GM18868 (cell line): ENCODE measurements at regions not wholly inside any gene's neighbourhood (a gene's known extent, or its start where the extent isn't known, plus 50 kb on each side); places are given as distances from the start of the nearest gene placed in this dataset.
"Not testable (repeated sequence)": the region's sequence is repeated elsewhere in the genome, so short reads cannot be mapped to it uniquely, and the experiment has no call there.

Source experiments
- ATAC-seq: cut with Tn5 transposase; IDR thresholded peaks from one replicate; pipeline ENCODE4 v1.9.1; 2021; ENCODE audit warnings: mild to moderate bottlenecking, moderate library complexity; ENCODE audit not compliant: unreplicated experiment

DNA sequence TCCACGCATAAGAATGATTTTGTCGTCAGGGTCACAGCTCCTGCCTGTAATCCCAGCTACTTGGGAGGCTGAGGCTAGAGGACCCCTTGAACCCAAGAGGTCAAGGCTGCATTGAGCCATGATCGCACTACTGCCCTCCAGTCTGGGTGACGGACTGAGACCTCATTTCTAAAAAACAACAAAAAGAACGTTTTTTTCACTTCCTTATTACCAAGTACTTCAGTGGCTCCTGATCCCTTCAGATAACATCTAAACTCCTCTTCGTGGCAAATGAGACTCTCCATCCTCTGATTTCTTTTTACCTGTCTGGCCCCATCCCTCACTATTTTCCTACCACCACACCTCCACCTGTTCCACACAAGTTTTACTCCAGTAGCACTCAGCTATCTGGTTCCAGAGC, 105.4 kb upstream of the TLK1 start:
- ATAC-seq, result no peak

DNA sequence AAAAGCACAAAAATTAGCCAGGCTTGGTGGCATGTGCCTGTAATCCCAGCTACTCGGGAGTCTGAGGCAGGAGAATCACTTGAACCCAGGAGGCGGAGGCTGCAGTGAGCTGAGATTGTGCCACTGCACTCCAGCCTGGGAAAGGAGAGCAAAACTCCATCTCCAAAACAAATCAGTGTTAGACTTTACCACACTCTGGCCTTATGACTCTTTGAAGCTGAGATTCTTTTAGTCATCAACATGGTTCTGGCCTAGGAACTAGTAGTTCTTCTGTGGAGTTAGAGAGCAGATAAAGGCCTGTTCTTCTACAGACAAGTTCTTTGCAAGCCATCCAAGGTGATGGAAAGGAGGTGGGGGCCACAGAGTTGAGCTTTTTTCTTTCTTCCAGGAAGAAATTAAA, 100.8 kb upstream of the TLK1 start:
- not testable (repeated sequence) for ATAC-seq

DNA sequence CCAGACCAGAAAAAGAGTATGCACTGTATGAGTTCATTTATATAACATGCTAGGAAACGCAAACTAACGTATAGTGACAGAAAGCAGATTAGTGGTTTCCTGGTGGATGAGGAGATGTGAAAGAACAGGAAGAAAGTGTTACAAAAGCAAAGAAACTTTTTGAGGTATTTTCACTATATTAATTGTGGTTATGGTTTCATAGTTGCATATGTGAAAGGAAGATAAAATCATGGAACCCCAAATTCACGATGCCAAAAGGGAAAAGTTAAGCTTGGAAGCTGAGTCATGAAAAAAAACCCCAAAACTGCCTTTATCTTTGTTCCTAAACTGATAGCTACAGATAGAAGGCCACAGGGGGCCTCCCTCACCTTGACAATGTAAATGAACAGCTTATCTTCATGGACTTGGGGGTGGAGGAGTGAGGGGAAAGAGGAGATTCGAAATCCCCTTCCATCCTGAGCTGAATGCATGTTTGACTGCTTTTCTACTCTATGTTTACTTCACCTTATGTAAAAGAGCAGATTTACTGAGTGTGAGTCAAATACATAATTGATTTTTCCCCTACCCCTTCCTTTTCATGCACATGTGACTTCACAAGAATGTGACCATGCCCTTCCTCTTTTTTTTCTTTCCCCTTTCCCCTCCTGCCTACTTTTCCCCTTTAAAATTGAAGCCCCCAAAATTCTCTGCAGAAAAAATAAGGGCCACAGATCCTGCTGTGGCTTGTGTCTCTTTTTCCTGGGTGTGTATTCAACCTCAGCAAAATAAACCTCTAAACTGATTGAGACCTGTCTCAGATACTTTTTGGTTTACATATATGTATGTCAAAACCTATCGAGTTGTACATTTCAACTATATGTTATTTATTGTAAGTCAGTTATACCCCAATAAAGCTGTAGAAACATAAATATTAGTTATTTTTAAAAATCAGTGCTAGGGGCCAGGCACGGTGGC, 100.1 kb upstream of the TLK1 start:
- peak; percentile 79 for ATAC-seq

DNA sequence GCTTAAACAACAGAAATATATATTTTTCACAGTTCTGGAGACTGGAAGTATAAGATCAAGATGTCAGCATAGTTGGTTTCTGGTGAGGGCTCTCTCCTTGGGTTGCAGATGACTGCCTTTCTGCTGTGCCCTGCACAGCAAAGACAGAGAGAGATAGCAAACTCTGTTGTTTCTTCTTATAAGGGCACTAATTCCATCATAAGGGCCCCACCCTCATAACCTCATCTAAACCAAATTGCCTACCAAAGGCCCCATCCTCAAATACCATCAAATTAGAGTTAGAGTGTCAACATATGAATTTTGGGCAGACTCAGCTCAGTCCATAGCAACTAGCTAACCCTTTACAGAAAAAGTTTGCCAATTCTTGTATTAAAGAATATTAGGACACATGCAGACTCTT, 94.0 kb upstream of the TLK1 start:
- ATAC-seq, result no peak

DNA sequence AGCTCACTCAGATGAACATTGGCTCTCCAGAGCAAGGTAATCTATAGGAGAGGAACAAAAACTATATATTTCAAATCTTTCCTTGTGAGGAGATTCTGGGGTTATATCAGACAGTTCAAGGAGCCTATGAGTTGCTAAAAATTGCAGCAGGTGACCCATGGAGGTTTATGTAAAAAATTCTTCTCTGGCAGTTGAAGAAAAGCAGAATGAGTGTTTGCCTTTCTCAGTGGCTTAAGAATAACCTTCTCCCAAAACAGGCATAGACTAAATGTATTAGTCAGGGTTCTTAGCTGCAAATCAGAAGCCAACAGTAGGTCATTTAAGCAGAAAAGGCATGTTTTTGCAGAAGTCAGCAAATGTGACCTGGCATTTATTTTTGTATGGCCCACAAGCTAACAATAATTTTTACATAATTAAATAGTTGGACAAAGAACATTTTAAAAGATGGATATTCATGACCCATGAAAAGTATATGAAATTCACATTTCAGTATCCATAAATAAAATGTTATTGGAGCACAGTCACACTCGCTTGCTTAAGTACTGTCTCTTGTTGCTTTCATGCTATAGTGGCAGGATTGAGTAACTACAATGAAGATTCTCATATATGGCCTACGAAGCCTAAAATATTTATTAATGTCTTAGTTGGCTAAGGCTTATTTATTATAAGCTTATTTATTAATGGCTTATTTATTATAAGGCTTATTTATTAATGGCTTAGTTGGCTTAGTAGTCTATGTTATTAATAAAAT, 93.4 kb upstream of the TLK1 start:
- no peak for ATAC-seq

DNA sequence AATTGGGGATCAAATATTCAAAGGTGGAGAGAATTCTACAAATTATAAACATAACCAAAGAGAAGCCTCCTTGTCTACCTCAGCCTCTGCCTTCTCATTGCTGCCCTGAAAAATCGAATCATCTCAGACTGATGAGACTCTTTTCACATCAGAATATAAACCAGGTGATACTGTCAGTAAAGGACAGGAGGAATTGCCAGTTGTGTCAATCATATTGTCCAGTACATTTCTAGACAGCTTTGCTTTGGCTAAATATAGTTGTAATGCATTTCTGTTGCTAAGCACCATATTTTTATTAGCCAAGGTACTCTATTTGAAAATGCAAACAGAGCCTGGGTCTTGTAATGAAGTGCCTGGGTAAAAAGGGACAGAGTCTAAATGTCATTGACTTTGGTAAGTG, 92.6 kb upstream of the TLK1 start:
- ATAC-seq, result no peak

DNA sequence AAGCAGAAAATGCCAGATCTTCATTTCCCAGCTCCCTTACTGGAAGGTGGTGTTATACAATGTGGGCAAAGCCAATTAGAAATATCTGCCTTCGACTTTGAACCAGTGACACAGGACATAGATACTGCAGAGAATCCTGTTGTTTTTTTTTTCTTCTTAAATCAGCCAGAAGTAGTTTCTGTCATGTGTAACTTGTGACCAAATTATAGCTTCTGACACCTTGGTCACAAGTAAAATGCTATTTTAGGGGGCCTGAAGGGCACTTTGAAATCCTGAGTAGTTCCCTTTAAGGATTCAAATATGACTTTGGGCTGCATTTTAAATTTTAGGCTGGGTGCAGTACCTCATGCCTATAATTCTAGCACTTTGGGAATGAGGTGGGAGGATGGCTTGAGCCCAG, 89.0 kb upstream of the TLK1 start:
- no peak for ATAC-seq

DNA sequence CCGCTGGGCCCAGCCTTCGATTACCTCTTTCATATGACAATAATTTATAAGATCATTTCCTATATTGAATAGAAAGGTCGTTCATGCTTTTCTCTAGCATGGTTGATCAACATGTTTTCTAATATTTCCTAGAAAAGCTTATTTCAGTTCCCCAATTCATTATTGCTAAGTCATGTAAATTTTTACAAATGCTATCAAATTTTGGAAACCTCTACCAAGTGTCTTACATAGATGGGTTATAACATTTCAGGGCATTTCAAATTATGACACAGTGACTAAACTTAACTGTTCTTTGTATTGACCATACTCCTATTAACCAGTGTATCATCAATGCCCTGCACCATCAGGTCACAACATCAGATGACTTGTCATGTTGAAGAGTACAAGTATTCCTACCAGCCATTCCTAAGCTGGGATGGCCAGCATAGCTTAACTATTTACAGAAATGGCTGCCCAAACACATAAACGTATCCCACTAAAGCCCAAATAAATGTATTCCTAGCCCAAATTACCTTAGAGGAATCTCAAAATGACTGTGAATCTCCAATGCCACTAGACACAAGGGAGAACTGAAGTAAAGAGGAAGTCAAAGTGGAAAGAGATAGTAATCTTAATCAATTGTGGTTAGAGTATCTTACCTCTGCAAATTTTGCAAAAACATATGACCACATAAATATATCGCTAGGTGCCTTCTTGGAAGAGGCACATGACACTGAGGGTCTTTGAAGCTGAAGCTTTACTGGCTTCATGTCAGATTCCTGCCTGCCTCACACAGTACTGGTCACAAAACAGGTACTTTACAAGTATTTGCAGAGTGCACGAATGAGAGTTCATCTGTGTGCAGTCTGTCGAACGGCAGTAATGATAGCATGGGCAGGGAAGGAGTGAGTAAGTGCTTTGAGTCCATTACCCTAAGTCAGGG, 87.3 kb upstream of the TLK1 start:
- ATAC-seq, result peak; percentile 84

DNA sequence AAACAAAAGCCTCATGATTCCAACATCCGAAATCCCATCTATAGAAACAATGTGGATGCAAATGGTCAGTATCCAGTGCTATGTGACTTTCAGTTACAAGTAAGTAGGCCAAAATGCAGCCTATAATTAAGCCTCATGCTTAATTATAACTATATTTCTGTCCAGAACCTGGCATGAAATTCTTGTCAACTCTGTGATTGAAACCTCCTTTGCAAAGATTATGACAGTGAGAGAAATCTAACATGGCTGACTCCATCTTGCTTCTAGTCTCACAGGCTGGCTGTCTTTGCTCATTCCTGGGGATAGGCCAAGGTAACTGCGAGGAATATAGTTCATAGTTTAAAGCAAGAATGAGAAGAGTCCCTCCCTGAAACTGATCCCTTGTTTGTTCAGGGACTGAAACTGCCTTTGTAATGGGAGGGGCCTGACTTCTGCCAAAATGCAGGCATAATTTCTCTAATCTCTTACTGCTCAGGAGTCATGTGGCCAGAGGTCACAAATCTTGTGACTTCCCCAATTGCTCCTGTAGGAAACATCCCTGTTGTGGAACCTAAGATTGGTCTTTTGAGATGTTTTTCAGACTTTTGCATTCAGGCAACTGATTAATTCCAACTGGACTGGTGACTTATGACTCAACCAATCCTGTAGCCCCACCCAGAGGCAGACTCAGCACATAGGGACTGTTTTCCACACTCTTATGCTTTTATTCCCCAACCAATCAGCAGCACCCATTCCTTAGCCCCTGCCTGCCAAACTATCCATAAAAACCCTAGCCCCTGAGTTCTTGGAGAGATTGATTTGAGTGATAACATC, 84.5 kb upstream of the TLK1 start:
- ATAC-seq, result no peak

DNA sequence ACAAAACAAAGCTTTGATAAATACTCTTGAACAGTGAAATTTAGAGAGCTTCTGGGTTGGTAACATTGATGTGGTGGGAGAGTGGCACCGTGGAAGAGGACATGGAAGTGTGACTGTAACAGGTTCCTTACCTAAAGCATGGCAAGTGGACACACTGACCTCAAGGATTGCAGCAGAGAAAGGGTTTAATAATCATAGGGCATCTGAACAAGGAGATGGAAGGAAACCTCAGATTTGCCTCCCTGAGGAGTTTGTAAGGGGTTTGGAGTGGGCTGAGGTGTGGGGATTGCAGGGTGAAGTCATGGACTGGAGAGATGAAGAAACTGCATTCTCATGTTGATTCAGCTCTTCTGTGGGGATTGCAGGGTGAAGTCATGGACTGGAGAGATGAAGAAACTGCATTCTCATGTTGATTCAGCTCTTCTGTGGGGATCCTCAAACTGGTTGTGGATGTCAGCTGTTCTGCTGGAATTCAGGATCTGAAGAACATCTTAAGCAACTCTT, 83.8 kb upstream of the TLK1 start:
- ATAC-seq, result no peak

DNA sequence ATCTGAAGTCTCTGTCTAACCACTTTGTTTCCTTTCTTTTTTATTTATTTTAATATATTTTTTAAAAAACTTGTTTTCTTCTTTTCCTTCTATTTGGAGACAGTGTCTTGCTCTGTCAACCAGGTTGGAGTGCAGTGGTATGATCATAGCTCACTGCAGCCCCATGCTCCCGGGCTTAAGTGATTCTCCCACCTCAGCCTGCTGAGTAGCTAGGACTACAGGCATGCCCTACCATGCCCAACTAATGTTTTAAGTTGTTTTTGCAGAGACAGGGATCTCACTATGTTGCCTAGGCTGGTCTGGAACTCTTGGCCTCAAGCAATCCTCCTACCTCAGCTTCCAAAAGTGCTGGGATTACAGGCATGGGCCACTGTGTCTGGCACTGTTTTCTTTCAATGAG, 81.1 kb upstream of the TLK1 start:
- no peak for ATAC-seq

DNA sequence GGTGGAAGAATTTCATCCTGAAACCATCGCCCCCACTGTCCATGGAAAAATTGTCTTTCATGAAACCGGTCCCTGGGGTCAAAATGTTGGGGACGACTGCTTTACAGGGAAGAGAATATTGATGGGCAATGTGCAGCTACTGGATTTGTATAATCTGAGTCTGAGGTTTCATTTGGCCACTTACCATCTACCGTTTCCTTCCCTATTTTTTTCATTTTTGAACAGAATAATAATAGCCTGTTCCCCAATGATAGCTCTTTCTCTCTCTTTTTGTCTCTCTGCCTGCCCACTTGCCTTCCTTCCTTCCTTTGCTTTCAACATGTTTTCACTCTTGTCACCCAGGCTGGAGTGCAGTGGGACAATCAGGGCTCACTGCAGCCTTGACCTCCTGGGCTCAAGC, 78.3 kb upstream of the TLK1 start:
- ATAC-seq, result no peak

DNA sequence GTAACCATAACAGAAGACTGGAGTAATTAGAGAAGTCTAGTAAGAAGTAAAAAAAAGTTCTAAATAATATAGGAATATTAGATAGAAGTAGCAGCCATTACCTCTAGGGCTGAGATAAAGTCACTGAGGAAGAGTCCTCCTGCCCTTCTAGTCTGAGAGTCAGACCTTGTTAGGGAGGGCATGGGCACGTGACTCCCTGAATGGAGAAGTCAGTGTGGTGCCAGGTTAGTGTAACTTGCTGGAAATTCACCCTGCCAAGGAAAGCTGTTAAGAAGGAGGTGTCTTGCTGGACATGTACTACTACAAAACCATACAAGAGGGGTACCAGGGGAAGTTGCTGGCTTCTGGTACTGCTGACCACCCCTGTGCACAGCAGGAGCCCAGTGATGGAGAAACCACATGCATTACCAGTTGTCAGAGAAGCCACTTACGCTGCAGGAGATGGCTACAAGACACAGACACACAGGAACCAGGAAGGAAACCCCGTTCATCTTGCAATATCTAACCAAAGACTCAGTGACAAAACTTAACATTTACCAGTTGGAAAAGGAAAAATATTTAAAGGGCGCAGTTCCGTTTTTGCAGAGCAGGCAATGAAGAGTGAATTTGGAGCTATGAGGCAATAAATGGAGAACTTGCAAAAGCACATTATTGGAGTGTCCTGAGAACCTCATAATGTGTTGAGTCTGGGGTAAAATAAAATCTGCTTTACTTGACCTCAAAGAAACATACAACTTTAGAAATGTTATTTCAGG, 77.2 kb upstream of the TLK1 start:
- ATAC-seq, result no peak

DNA sequence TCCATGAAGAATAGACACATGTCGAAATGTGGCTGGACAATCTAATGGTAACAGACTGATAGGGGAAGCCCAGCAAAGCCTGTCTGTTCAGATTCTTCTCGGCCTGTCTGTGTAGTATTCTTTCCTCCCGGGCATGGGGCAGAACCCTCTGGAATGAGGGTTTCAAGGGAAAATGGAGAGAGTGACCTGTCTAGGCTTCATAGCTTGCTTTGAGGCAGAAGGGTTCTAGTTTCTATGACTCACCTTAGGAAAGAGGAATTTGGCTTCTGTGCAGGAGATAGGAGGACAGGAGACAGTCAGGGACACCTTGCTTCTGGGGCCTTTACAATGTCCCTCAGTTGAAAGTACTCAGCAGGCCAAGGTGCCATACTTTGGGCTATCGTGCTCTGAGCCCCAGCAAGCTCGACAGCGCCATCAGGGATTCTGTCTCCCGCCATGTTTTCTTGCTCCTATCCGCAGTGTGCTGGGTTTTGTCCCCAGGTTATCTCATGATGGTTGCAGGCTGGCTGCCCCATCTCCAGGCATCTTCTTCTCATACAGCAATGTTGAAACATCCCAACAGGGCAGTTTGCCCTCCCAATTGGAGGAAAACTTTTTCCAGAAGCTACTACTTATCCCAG, 74.7 kb upstream of the TLK1 start:
- ATAC-seq, result no peak

DNA sequence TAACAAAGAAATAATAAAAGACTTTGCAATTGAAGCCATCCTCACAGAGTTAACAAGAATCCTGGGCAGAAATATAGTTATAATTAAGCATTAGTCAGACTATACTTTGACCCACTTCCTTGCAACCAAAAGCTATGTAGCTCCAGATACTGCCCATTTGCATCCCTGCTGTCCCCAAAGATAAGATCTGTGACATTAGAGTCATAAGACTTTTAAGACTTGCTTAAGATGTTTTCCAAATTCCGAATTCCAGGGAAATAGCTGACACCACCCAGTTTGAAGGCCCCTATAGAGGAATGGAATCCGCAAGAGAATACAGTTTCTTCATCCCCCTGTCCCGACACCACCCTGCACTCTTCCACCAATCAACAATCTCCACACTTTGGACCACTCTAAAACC, 69.5 kb upstream of the TLK1 start:
- no peak for ATAC-seq

DNA sequence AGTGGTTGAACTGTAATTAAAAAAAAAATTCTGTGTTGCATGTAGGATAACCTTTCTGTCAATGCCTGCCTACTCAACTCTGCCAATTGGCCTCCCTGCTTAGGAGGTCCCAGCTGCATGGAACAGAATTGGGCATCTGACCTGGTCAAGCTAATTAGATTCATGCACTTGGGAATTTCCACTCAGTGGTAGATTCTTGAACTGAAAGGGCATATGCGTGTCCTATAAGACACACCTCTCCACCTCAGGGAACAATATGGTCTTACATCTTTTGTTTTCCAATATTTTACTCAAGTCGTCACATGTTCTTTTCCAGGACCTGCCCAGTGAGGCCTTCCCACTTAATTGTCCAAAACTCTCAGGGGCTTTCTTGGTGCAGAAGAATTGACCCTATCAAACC, 68.1 kb upstream of the TLK1 start:
- no peak for ATAC-seq

DNA sequence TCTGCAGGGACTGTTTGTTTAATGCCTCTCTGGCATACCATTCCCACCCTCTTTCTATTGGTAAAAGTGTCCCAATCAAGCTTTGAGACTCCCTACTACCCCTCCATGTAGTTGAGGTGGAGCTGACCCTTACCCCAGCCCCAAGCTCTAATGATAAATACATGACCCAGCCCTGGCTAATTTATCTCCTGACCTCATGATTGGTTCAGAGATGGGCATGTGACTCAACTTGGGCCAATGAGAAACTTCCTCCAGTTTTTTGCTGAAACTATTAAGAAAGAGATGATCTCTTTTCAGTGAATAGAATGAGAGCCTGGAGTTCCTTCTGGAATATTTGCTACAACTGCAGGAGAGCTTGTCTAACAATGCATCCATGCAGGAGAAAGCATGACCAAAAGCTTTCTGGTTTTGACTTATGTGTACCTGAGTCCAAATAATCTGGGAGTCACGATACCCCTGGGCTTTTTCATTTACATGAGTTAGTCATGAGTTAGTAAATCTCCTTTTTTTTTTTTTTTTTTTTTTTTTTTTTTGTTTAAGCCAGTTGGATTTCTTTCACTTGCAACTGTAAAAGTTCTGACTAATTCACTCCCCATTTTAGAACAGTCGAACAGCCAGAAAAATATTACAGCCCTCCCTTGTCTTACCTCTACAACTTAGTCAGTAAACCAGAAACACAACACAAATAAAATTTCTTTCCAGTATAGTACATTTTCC, 66.5 kb upstream of the TLK1 start:
- ATAC-seq, result no peak

DNA sequence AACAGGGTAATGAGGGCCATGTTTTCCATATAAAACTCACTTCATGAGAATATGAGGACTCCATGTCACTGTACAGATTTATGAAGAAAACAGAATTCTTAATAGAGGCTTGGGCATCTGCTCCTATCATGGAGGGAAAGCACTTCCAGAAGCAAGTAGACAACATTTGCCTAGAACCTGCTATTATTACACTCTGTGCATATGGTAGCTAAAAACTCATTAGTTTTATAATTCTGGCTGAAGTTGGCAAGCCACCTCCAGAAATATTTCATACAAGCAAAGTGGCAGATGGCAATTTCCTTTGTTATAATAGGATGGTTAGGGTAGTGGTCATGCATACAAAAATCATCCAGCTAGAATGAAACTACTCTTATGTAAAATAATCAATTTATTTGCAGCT, 65.8 kb upstream of the TLK1 start:
- no peak for ATAC-seq
